ENCODE measurements at regions not wholly inside any gene's neighbourhood (a gene's known extent, or its start where the extent isn't known, plus 50 kb on each side); places are given as distances from the start of the nearest gene placed in this dataset.
"Not testable (repeated sequence)": the region's sequence is repeated elsewhere in the genome, so short reads cannot be mapped to it uniquely, and the experiment has no call there.

GRCh38 chr2:91517846-91518245 lies 2826.4 kb downstream of the RPIA start:
- ATAC-seq (ENCODE audit: poor library complexity); intact Hi-C loops (cut with DNase I): not testable (repeated sequence)
- peak; percentile 24 for DNase-seq

GRCh38 chr2:91518361-91518981 lies 2827.0 kb downstream of the RPIA start:
- ATAC-seq (ENCODE audit: poor library complexity); intact Hi-C loops (cut with DNase I): not testable (repeated sequence)
- peak; percentile 22 for DNase-seq

- ATAC-seq (ENCODE audit: poor library complexity); intact Hi-C loops (cut with DNase I); DNase-seq: not testable (repeated sequence)
Observed at GRCh38 chr2:91519359-91519758, 2827.9 kb downstream of the RPIA start.

GRCh38 chr2:91519914-91520313 lies 2828.4 kb downstream of the RPIA start:
- DNase-seq: peak; percentile 15
- ATAC-seq (ENCODE audit: poor library complexity); intact Hi-C loops (cut with DNase I): not testable (repeated sequence)

GRCh38 chr2:91520523-91520922 lies 2829.1 kb downstream of the RPIA start:
- intact Hi-C loops (cut with DNase I); ATAC-seq (ENCODE audit: poor library complexity): not testable (repeated sequence)
- DNase-seq: peak; percentile 30

GRCh38 chr2:91520972-91521535 lies 2829.6 kb downstream of the RPIA start:
- intact Hi-C loops (cut with DNase I); DNase-seq; ATAC-seq (ENCODE audit: poor library complexity): not testable (repeated sequence)

GRCh38 chr2:91521944-91522343 lies 2830.5 kb downstream of the RPIA start:
- ATAC-seq (ENCODE audit: poor library complexity); DNase-seq; intact Hi-C loops (cut with DNase I): not testable (repeated sequence)

- intact Hi-C loops (cut with DNase I); DNase-seq; ATAC-seq (ENCODE audit: poor library complexity): not testable (repeated sequence)
Observed at GRCh38 chr2:91522877-91523276, 2831.4 kb downstream of the RPIA start.

- ATAC-seq (ENCODE audit: poor library complexity); intact Hi-C loops (cut with DNase I): not testable (repeated sequence)
- DNase-seq: peak; percentile 7
Observed at GRCh38 chr2:91523751-91524150, 2832.3 kb downstream of the RPIA start.

- peak; percentile 15 for DNase-seq
- intact Hi-C loops (cut with DNase I); ATAC-seq (ENCODE audit: poor library complexity): not testable (repeated sequence)
Observed at GRCh38 chr2:91525587-91525986, 2834.1 kb downstream of the RPIA start.

GRCh38 chr2:91526083-91526482 lies 2834.6 kb downstream of the RPIA start:
- ATAC-seq (ENCODE audit: poor library complexity); intact Hi-C loops (cut with DNase I): not testable (repeated sequence)
- peak; percentile 26 for DNase-seq

GRCh38 chr2:91527056-91527455 lies 2835.6 kb downstream of the RPIA start:
- intact Hi-C loops (cut with DNase I): not testable (repeated sequence)

GRCh38 chr2:91527491-91528031 lies 2836.1 kb downstream of the RPIA start:
- DNase-seq: peak; percentile 47
- ATAC-seq (ENCODE audit: poor library complexity); intact Hi-C loops (cut with DNase I): not testable (repeated sequence)

More at GRCh38 chr2:91527056-91527455, 2835.6 kb downstream of the RPIA start:
- ATAC-seq (ENCODE audit: poor library complexity): not testable (repeated sequence)
- peak; percentile 42 for DNase-seq

- peak; percentile 43 for DNase-seq
- intact Hi-C loops (cut with DNase I); ATAC-seq (ENCODE audit: poor library complexity): not testable (repeated sequence)
Observed at GRCh38 chr2:91528361-91528760, 2836.9 kb downstream of the RPIA start.

GRCh38 chr2:91536109-91536508 lies 2844.6 kb downstream of the RPIA start:
- ATAC-seq (ENCODE audit: poor library complexity); intact Hi-C loops (cut with DNase I): not testable (repeated sequence)
- DNase-seq: peak; percentile 33

GRCh38 chr2:91536549-91537263 lies 2845.2 kb downstream of the RPIA start:
- DNase-seq: peak; percentile 17
- intact Hi-C loops (cut with DNase I); ATAC-seq (ENCODE audit: poor library complexity): not testable (repeated sequence)

- intact Hi-C loops (cut with DNase I); ATAC-seq (ENCODE audit: poor library complexity): not testable (repeated sequence)
- DNase-seq: peak; percentile 20
Observed at GRCh38 chr2:91549316-91549715, 2857.8 kb downstream of the RPIA start.

- ATAC-seq (ENCODE audit: poor library complexity); intact Hi-C loops (cut with DNase I): not testable (repeated sequence)
Observed at GRCh38 chr2:91558234-91558633, 2866.8 kb downstream of the RPIA start.

GRCh38 chr2:91559269-91559668 lies 2867.8 kb downstream of the RPIA start:
- intact Hi-C loops (cut with DNase I); DNase-seq; ATAC-seq (ENCODE audit: poor library complexity): not testable (repeated sequence)

More at GRCh38 chr2:91558234-91558633, 2866.8 kb downstream of the RPIA start:
- not testable (repeated sequence) for DNase-seq

Data from Right ventricle myocardium superior (tissue), 1 donor.